ENCODE measurements at regions not wholly inside any gene's neighbourhood (a gene's known extent, or its start where the extent isn't known, plus 50 kb on each side); places are given as distances from the start of the nearest gene placed in this dataset.
"Not testable (repeated sequence)": the region's sequence is repeated elsewhere in the genome, so short reads cannot be mapped to it uniquely, and the experiment has no call there.

DNA sequence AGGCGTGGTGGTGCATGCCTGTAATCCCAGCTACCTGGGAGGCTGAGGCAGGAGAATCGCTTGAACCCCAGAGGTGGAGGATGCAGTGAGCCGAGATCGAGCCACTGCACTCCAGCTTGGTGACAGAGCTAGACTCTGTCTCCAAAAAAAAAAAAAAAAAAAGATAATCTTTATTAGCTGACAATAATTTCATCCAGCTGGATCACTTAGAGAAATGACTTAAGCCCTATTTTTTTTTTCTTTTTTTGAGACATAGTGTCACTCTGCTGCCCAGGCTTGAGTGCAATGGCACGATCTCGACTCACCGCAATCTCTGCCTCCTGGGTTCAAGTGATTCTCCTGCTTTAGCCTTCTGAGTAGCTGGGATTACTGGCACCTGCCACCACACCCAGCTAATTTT lies 51.6 kb upstream of the MAP4K4 start:
- not testable (repeated sequence) for DNase-seq

DNA sequence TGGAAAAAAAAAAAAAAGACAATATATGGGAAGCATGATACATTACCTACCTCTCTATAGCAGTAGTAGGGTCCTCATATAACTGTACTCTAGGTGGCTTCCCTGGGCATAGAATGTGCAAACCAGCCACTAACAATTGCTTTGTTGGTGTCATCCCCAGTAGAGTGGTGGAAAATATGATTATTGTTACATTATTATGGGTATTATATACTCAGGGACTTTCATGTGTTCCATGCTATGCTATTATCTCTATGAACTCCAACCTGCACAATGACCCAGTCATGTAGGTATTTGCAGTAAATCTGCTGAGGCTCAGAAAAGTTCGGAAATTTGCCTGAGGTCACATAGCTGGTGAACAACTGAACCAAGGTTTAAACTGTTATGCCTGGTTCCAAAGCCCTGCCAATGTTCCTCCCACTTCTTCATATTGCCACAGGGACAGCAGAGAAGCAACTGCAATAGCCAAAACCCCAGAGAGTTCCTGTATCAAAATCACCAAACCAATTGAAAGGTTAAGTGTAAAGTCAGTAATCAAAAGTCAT lies 52.6 kb upstream of the MAP4K4 start:
- DNase-seq, result no peak

DNA sequence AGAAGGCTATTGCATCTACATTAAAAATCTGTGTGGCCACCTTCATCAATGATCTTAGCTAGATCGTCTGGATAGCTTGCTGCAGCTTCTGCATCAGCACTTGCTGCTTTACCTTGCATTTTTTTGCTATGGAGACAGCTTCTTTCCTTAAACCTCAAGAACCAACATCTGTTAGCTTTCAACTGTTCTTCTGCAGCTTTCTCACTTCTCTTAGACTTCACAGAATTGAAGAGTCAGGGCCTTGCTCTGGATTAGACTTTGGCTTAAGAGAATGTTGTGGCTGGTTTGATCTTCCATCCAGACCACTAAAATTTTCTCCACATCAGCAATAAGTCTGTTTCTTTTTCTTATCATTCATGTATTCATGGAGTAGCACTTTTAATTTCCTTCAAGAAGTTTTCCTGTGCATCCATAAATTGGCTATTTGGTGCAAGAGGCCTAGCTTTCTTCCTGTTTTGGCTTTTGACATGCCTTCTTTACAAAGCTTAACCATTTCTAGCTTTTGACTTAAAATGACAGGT lies 54.4 kb upstream of the MAP4K4 start:
- no peak for DNase-seq

DNA sequence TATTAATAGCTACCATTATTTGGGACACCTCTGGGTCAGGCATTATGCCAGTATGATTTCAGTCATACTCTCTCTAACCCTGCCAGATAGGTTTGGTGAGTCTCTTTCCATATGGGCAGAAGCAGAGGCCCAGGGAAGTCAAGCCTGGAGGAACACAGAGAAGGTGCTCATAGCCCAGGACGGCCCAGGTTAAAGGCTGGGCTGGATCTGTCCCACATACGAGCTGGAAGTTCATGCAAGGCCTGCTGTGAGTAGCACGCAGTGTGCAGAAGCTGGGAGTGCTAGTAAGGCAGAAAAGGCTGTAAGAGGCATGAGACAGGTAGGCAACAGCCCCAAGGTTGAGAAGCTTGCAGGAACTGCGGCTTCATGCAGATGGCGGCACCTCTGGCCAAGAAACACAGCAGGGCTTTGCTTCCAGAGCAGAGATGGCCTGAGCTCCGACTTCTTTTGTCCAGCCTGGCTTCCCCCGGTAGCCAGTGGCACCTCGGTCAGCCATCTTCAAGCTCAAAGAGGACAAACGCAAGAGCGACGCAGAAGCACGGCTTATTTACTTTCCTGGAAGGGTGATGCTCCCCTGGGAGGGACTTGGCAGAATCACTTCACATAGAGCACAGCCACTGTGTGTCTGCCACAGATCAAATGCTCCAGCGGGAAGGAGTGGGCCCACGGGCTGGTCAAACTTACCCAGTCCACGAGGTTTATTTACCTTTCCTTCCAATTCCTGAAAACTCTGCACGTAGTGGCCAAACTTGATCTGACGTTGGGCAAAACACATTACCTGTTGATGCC lies 58.5 kb upstream of the MAP4K4 start:
- DNase-seq, result no peak

DNA sequence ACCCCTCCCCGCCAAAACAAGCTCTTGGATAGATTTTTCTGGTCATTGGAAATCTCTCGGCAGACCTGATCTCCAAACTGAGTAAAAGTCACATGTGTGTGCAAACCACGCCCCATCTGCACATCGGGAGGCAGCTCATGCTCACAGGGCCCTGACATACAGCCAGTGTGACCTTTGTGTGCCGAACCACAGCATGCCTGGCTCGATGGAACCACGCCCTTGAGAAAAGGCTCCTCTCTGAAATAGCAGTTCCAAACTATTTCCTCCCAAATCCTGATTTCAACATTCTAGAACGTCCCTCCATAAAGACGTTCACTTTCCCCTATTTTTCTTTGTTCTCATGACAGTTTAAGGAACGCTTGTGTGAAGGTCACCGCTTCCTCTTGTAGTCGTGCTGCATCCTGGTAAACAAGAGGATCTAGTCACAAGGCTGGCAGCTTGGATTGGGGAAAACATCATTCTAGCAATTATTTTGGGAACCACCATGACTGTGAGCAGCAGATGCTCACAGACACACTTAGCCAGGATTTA lies 59.3 kb upstream of the MAP4K4 start:
- no peak for DNase-seq

DNA sequence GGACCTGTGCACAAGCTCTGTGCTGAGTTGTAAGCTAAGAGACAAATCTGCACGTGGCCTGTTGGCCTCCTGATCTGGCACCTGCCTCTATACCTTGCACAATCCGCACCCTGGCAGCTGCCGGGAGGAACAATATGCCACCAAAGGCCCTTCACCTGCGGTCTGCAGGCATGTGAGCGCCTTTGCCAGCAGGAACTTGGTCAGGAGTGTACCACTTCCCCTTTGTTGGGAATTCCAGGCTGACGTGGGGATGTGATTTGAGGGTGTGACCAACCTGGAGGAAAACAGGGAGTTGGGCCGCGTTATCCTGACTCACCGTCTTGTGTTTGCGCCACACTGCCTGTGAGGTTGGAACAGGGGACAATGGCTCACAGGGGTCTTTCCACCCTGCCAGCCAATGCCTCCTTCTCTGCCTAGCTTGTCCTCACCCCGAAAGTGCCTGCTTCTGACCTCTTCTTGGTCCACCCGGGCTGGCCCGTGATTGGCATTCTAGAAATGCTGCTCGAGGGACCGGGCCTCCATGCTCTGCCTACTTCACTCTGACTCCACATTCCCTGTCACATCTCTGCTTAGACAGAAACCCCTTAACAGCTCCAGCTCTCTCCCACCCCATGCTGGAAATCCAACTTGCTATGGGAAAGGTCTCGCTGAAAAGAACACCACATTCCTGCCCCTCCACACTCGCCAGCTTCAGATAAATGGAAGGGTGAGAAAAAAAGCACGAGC lies 67.1 kb upstream of the MAP4K4 start:
- DNase-seq, result no peak

DNA sequence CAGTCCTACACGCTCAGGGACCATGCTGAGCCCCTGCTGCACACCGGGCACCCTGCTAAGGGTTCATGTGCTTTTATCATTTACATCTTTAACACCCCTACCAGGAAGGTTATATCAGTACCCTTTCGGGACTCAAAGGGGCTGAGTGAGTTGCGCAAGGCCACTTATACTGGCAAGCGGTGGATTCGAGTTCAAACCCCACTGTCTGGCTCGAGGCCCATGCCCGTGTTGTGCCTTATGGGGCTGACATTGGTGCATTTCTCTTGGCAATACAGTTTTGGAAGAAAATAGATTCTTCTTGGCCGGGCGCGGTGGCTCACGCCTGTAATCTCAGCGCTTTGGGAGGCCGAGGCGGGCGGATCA lies 69.5 kb upstream of the MAP4K4 start:
- DNase-seq, result no peak

DNA sequence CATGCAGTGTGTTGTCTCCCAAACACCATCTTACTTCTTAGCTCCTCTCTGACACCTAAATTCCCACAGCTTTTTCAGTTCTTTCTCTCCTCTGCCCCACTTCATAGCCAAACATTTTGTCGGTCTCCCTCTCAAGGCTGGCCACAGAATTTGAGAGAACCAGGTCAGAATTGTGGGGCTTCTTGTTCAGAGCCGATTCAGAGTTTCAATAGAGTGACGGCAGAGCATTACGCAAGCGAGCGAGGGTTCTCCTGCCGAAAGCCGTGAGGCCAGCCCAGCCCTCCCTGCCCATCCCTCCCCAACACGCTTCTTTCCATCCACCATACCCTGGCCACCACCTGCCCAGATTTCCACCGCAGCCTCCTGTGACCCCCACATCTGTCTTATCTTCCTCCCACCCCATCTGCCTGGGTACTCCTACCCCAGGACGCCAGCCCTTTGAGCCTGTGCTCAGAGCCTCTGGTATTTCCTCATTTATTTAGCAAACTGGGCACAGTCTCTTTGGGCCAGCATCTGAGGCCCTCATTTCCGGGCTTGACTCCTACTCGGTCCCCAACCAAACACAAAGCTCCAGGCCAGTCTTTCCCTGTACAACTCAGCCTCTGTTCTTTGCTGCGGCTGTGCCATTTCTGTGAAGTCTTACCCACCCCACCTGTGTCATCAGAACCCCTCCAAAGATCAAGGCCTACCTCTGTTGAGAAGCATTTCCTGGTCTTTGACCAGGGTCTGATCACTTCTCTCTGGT lies 70.0 kb upstream of the MAP4K4 start:
- DNase-seq, result no peak

DNA sequence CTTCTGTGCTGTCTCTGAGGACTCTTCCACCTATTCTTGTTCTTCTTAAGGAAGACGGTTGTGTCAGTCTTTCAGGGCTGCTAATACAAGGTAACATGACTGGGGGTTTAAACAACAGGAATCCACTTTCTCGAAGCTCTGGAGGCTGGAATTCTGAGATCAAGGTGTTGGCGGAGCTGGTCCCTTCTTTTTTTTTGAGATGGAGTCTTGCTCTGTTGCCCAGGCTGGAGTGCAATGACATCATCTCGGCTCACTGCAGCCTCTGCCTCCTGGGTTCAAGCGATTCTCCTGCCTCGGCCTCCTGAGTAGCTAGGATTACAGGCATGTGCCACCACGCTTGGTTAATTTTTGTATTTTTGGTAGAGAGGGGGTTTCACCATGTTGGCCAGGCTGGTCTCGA lies 71.7 kb upstream of the MAP4K4 start:
- DNase-seq, result not testable (repeated sequence)

DNA sequence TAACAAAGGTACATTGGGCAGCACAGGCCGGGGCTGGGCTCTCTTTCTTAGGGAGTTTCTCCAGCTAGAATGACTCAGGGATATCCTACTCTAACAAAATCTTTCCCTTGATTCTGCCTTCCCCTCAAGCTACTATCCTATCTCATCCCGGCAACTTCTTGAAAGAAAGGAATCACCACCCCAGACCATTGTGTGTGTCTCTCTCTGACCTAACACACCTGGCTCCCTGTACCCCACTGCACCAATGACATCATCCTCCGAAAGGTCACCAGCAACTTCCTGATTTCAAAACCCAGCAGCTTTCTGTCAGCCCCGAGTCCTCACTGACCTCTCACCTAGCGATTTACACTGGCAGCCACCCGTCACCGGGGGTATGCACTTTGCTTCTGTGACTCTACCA lies 72.1 kb upstream of the MAP4K4 start:
- no peak for DNase-seq

DNA sequence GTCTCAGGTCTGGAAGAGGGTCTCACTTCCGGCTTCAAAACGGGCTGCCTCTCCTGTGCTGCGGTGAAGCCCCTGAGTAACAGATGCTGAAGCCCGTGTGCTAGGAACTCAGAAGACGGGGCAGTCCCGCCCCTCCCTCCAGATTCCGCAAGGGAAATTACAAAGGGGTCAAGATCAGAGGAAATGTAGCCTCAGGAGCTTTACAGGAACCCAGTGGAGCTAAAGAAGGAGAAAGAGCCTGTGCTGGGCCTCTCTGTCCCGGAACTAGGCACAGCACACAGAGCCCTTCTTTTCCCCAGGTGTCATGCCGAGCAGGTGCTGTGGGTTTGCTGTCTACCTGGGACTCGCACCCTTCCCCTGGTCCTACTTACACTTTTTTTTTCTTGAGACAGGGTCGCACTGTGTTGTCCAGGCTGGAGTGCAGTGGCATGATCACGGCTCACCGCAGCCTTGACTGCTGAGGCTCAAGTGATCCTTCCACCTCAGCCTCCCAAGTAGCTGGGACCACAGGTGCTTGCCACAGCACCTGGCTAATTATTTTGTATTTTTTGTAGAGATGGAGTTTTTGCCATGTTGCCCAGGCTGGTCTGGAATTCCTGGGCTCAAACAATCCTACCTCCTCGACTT lies 72.7 kb upstream of the MAP4K4 start:
- no peak for DNase-seq

DNA sequence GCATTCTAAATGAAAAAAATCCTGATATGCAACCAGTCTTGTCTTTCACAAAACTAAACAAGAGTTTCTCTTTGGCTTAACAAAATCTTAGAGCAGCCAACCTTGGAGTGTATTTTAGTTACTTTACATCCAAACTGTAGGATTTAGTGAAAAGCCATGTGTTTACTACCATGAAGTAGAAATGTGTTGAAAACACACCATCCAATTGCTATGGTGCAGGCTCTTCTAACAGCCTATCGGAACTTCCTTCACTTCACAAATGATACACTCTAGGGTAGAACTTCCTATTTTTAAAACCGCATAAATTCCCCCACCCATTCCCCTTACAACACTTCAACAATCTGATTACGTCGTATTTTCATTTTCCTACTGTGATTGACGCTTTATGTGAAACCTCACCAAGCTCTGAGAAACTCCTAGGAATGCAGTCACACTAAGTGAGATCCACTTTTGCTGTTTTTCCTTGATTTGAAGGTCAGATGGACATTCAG lies 74.4 kb upstream of the MAP4K4 start:
- no peak for DNase-seq

DNA sequence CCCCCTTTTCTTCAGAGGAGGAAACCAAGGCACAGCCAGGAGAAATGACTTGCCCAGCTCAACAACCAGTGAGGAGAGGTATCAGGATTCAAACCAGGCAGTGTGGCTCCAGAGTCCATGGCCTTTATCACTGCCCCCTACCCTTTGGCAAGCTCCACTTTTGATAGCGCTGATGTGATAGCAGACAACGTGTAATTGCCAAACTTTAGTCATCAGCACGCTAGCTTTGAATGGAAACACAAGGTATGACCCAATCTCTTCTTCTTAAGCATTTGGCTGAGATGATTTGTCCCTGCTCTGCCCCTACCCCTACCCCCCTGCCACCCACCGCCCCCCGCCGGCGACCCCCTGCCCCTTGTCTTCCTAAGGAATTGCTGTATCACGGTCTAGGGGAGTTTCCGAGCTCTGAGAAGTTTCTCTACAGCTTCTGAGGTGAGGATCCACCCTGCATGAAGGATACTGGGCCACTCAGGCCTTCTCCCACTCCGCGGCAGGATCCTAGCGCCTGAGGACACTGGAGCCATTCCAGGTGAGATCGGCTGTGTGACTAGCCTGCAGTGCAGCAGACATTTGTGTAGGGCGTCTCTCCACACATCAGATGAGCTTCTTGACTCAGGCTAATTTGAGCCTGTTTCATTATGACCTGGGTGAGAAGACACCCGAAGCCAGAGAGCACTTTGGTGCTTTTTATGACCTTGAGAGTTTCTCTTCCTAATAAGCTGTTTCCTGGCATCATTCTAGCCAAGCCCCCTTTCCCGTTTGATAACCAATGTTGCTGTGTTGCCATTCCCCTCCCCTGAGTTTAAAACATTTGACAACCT lies 75.1 kb upstream of the MAP4K4 start:
- no peak for DNase-seq

DNA sequence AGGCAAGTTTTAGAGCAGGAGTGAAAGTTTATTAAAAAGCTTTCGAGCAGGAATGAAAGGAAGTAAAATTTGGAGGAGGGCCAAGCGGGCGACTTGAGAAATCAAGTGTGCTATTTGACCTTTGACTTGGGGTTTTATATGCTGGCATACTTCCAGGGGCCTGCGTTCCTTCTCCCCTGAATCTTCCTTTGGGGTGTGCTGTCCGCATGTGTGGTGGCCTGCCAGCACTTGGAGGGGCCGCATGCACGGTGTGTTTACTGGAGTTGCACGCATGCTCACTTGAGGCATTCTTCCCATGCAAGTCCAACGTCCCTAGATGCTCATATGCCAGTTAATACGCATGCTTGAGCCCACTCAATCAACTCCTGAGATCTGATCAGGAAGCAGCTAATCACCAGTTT lies 78.3 kb upstream of the MAP4K4 start:
- no peak for DNase-seq

DNA sequence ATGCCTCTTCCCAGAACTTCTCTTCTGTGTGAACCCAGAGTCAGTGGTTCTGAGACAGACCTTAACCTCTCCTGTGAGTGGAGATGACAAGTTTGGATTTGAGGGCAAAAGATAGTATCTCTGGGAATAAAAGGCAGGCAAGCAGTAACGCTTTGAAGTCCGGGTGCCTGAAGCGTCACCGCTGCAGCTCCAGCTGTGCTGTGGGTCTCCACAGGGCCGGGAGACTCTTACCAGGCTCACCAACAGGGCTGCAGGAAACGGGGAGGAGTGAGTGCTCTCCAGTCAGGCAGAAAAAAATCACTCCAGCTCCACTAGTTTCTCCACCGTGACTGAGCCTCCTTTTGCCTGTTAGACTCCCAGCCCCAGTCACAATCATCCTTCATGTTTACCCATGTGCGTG lies 79.7 kb upstream of the MAP4K4 start:
- peak; percentile 63 for DNase-seq

DNA sequence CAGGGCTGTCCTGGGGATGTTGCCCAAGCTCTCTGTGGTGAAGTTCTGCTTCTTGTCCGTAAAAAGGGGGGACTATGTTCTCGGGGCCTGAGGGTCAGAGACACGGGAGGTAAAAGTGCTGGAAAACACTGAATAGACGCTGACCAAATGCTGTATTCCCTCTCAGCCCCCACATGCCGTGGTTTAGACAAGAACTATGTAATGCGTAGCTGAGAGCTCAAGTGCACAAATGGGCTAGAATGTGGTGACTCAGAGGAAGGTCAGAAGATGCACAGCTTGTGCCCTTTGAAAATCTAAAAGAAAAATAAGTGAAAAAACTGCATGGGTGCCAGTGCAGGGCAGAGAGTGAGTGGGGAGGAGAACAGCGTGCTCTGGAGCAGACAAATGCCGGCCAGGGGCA lies 80.3 kb upstream of the MAP4K4 start:
- no peak for DNase-seq

DNA sequence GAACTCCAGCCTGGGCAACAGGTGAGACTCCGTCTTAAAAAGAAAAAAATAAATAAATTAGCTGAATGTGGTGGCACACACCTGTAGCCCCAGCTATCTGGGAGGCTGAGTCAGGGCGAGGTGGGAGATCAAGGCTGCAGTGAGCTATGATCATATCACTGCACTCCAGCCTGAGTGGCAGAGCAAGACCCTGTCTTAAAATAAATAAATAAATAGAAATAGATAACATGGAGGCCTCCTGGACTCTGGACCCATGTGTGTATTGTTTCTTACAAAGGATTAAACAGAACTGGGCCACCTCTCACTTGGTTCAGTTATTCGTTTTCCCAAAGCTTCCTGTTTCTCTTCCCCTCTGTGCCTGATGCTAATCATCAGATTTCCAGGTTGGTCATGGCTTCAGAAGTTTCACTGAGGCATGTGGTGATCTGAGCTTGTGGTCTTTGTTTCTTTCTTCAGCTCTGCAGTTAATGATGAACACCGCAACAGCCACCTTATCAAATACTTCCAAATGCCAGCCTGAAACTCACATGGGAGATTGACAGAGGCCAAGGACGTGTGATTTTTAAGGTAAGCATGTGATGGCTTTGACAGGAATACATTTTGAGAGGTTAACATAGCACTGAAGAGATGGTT lies 83.3 kb upstream of the MAP4K4 start:
- DNase-seq, result no peak

DNA sequence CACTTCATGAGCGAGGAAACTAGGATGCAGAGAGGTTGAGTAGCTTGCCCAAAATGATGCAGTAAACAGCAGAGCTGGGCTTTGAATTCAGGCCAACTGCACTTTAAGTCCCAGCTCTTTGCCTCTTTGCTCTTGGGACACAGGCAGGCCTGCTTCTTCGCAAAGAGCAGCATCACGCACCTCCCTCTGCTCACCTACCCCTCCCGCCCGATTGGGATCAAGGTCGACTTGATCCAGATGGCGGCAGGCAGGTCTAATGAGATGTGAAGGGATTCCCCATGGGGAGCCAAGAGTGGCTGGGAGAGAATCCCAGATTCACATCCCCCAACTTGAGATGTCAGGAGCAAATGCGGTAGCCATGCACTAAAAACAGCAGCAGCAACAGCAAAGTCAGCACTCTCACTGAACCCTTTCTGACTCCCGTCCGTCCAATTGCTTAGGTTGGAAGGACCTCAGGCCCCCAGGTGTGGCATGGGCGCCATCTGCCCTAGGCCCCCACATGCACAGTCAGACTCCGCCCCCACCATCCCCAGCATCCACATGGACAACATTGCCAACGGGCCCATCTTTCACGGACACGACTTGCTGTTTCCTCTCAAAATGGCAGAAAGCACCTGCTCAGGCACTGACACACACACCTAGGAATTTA lies 84.3 kb upstream of the MAP4K4 start:
- DNase-seq, result peak; percentile 75

DNA sequence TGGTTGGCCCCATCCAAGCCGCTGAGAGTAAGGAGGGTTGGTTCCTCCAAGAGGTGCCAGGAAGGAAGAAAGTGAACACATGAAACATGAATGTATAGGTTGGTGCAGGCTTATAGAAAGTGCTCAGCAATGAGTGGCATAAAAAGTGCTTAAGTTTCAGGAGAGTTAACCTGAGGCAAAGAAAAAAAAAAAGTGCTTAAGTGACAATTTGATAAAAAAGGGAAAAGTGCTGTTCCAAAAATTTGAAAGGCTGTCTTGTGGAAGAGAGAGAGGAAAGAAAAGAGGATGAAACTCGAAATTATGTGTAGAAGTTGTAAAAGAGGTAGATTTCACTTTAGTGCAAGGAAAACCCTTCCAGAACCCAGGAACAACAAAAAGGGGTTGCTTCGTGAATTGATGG lies 85.5 kb upstream of the MAP4K4 start:
- no peak for DNase-seq

DNA sequence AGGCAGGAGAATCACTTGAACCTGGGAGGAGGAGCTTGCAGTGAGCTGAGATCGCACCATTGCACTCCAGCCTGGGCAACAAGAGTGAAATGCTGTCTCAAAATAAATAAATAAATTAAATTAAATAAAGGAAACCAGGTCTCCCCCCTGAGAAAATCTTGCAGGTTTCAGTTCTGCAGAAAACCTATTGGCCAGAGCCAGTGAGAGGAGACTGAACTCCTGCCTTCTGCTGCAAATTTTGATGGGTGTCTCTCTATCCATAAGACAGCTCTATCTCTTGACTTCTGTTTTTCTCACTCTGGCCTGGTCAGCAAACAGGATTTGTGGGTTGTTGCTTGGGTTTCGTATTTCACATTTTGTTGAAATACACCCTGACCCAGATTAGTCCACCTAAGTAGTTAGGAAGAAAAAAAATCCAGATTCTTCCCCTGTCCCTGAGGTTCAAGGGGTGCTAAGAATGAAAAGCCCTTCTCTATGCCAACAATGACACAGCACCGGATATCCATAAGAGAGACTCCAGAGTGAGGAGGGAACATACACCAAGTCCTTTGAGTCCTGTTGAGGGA lies 86.7 kb upstream of the MAP4K4 start:
- no peak for DNase-seq
